ENCODE measurements at regions not wholly inside any gene's neighbourhood (a gene's known extent, or its start where the extent isn't known, plus 50 kb on each side); places are given as distances from the start of the nearest gene placed in this dataset.

DNA sequence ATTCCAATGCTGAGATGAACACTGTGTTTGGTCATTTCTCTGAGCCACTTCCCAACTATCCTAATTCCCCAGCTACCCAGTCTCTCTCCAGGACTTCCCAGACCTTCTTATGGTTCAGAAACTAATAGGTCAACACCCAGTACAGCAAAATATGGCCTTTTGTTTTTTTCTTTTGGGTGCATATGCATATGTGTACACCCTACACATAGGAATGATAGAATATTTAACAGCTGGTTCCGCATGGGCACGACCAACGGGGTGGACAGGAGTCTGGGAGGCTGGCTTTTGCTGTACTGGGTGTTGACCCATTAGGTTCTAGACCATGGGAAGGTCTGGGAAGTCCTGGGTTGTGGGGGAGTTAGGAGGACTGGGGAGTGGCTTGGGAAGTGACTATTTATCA, 143.9 kb downstream of the MRPS6 start:
- POLR2A ChIA-PET = no interaction called here
- CTCF ChIA-PET = interaction anchor here (1.4 kb wide), 1 partner anchor 16 kb away, joined by 6 read pairs; no protein-coding TSS in a partner anchor
- no peak for DNase-seq (ENCODE audit: low read depth, low spot score)
- TF ChIP-seq, protein P1, sequence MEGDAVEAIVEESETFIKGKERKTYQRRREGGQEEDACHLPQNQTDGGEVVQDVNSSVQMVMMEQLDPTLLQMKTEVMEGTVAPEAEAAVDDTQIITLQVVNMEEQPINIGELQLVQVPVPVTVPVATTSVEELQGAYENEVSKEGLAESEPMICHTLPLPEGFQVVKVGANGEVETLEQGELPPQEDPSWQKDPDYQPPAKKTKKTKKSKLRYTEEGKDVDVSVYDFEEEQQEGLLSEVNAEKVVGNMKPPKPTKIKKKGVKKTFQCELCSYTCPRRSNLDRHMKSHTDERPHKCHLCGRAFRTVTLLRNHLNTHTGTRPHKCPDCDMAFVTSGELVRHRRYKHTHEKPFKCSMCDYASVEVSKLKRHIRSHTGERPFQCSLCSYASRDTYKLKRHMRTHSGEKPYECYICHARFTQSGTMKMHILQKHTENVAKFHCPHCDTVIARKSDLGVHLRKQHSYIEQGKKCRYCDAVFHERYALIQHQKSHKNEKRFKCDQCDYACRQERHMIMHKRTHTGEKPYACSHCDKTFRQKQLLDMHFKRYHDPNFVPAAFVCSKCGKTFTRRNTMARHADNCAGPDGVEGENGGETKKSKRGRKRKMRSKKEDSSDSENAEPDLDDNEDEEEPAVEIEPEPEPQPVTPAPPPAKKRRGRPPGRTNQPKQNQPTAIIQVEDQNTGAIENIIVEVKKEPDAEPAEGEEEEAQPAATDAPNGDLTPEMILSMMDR (IDR thresholded peaks at IDR 0.05; ENCODE audit: low read depth, low read length) = no peak
- Histone ChIP-seq H3K27me3 (ENCODE audit: control insufficient read depth, insufficient read depth, low read length) (peaks cover 9% of the 10 kb centered on the region), H3K9me3 (ENCODE audit: control insufficient read depth, insufficient read depth, low read length) (peaks cover 8% of the 10 kb centered on the region; the same call in 1 of the 2 replicates), H3K27ac (ENCODE audit: low read depth, low read length) (no peak overlapping the region), H3K4me3 (ENCODE audit: low read depth, low read length) (no peak overlapping the region)

DNA sequence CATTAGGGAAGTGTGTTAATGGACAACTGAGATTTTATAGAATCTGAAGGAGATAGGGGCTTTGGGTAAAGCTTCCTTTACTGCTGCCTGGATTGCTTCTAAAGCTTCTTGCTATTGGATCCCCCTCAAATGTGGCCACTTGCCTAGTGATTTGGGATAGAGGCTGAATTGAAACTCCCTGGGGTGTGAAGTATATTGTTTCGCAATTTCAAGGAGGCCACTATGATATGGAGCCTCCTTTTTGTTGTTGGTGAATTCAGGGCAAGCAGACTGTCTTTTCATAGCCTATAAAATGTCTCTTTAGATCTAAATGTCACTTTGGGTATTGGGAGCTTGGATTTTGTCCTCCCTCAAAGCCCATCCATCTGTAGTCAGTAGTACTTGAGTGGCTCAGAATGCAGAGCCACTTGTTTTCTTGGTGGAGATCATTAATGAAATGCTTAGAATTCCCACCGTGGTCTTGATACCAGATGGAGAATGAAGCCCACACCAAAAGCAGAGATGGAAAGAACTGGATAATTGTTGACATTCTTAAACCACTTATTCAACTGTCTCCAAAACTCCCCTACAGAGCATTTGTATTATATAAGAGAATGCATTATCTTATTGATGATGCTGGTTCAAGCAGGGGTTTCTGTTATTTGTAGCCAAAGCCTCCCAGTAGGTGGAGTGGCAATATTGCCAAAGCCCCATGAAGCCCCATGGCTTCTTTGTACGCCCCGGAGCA, 144.3 kb upstream of the KCNE2 start:
- peaks cover 15% of the 10 kb centered on the region for H3K27me3 ChIP-seq (ENCODE audit: control insufficient read depth, insufficient read depth, low read length)
- no peak overlapping the region for H3K27ac ChIP-seq (ENCODE audit: low read depth, low read length)
- TF ChIP-seq, protein P1 (IDR thresholded peaks at IDR 0.05; ENCODE audit: low read depth, low read length) = no peak
- CTCF ChIA-PET = interaction anchor here (0.8 kb wide), 1 partner anchor 17 kb away, joined by 3 read pairs; no protein-coding TSS in a partner anchor
- POLR2A ChIA-PET = no interaction called here
- peaks cover 3% of the 10 kb centered on the region; the same call in 1 of the 2 replicates for H3K9me3 ChIP-seq (ENCODE audit: control insufficient read depth, insufficient read depth, low read length)
- H3K4me3 ChIP-seq (ENCODE audit: low read depth, low read length) = no peak overlapping the region
- no peak for DNase-seq (ENCODE audit: low read depth, low spot score)

DNA sequence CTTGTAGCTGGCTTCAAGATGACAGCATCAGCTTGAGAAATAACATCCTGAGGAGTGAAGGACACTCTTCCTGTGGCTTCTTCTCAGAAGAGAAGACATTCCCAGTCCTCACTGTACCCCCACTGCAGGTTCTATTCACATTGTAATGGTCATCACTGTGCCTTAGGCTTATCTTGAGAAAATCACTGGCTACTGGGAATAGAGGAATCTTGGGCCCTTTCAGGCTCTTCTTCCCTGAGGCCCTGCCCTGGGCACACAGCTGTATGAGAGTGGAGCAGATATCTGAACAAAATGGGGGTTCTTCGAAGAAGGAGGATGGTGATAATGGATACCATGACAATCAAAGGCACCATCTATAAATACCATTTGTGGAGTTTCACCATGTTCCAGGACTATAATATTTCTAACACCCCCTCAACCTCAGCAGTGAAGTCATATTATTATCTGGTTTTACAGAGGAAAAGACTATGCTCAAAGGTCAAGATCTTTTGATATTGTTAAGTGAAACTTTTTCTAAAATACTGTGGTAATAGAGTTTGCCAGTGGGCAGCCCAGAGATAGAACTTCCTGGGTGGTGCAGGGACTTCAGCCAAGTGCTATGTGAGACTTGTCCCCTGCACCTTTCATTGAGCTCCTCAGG, 143.1 kb upstream of the KCNE2 start:
- ChIA-PET CTCF (interaction anchor here (1.2 kb wide), 1 partner anchor 296 kb away, joined by 5 read pairs; no protein-coding TSS in a partner anchor), POLR2A (no interaction called here)
- no peak for DNase-seq (ENCODE audit: low read depth, low spot score)
- peaks cover 3% of the 10 kb centered on the region; the same call in 1 of the 2 replicates for H3K9me3 ChIP-seq (ENCODE audit: control insufficient read depth, insufficient read depth, low read length)
- no peak overlapping the region for H3K27ac ChIP-seq (ENCODE audit: low read depth, low read length)
- TF ChIP-seq, protein P1 (IDR thresholded peaks at IDR 0.05; ENCODE audit: low read depth, low read length) = no peak
- H3K27me3 ChIP-seq (ENCODE audit: control insufficient read depth, insufficient read depth, low read length) = peaks cover 15% of the 10 kb centered on the region
- no peak overlapping the region for H3K4me3 ChIP-seq (ENCODE audit: low read depth, low read length)

DNA sequence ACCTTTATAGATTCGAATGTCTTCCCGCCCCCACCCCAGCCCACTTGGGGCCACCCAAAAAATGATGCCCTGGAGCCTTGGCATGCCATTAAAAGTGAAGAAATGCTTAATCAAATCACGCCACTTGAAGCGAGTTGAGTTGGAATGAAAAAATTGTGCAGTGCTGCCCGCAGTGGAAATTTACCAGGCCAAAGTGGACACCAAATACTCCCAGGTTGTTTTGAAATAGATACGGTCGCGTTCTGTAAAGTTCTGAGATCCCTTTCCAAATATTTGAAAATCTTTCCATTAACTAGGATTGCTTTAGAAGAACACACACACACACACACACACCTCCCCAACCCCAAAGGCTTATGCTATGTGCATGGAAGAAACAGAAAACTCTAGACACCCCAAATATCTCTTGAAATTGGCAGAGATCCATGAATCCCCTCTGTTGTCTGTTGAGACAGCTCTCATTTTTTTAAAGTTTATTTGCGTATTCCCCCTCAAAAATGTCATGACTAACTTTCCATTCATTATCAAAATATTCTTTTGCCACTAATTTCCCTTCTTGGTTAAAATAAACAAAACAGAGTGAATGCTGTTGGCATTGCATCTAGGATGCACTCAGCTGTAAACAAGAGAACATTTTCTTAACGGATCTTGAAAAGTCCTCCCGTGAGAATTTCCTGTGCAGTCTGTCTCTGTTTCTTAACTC, 142.3 kb upstream of the KCNE2 start:
- Histone ChIP-seq H3K4me3 (ENCODE audit: low read depth, low read length) (no peak overlapping the region), H3K27ac (ENCODE audit: low read depth, low read length) (no peak overlapping the region), H3K27me3 (ENCODE audit: control insufficient read depth, insufficient read depth, low read length) (peaks cover 15% of the 10 kb centered on the region), H3K9me3 (ENCODE audit: control insufficient read depth, insufficient read depth, low read length) (peaks cover 3% of the 10 kb centered on the region; the same call in 1 of the 2 replicates)
- CTCF ChIA-PET = interaction anchor here (0.6 to 1.2 kb wide), 2 partner anchors 297 to 299 kb away, joined by 3 to 5 read pairs; no protein-coding TSS in a partner anchor
- TF ChIP-seq, protein P1 (IDR thresholded peaks at IDR 0.05; ENCODE audit: low read depth, low read length) = no peak
- no peak for DNase-seq (ENCODE audit: low read depth, low spot score)
- POLR2A ChIA-PET = no interaction called here
